OCI-LY7 (cell line): ENCODE measurements at regions not wholly inside any gene's neighbourhood (a gene's known extent, or its start where the extent isn't known, plus 50 kb on each side); places are given as distances from the start of the nearest gene placed in this dataset.

Experiments used
- BruUV-seq: library from RNA; stranded (reverse); fragments of 400-500 nt; replicated peaks from 2 replicates; lab custom pipeline; 2021; lab: Mats Ljungman, UMichigan
- CTCF ChIA-PET: fragments of 300-600 bp; sonication (Branson Sonifier 250); formaldehyde crosslinking; loops from one replicate; lab custom pipeline; 2022; ENCODE audit warnings: antibody characterized with exemption; ENCODE audit not compliant: unreplicated experiment; lab: Charles Lee
- POLR2A ChIA-PET: fragments of 300-600 bp; sonication (Branson Sonifier 250); formaldehyde crosslinking; loops from one replicate; lab custom pipeline; 2022; ENCODE audit warnings: antibody characterized with exemption; lab: Charles Lee
- DNase-seq: peaks from one replicate; pipeline ENCODE4 v3.0.0-alpha.2; 2015; ENCODE audit warnings: low spot score
- H2AFZ ChIP-seq: fragments of 200-600 bp; sonication (generic), shearing (Covaris generic); 2 replicates; pipeline ENCODE4 v1.6.1; 2014; ENCODE audit warnings: mild to moderate bottlenecking, antibody characterized with exemption, low read length, moderate library complexity
- H3K27ac ChIP-seq: fragments of 200-600 bp; sonication (generic); 2 replicates; pipeline ENCODE4 v1.5.1; 2014; ENCODE audit warnings: mixed run types, low read depth, mild to moderate bottlenecking, moderate library complexity, low read length, inconsistent platforms; ENCODE audit not compliant: poor library complexity, severe bottlenecking
- H3K36me3 ChIP-seq: fragments of 200-600 bp; sonication (generic); 2 replicates; pipeline ENCODE4 v1.6.1; 2014; ENCODE audit warnings: mild to moderate bottlenecking, antibody characterized with exemption, low read length, moderate library complexity, mixed read lengths; ENCODE audit not compliant: insufficient read depth
- H3K4me1 ChIP-seq: fragments of 200-600 bp; sonication (generic); 2 replicates; pipeline ENCODE4 v1.5.1; 2014; ENCODE audit warnings: mild to moderate bottlenecking, low read length; ENCODE audit not compliant: insufficient read depth, poor library complexity, severe bottlenecking
- H3K4me2 ChIP-seq: fragments of 200-600 bp; sonication (generic); 2 replicates; pipeline ENCODE4 v1.6.1; 2014; ENCODE audit warnings: mild to moderate bottlenecking, low read length
- H3K4me3 ChIP-seq: fragments of 200-600 bp; sonication (generic); 2 replicates; pipeline ENCODE4 v1.5.1; 2014; ENCODE audit warnings: mild to moderate bottlenecking, low read depth, low read length; ENCODE audit not compliant: poor library complexity, severe bottlenecking
- H3K79me2 ChIP-seq: fragments of 200-600 bp; sonication (generic); 2 replicates; pipeline ENCODE4 v1.6.1; 2016; ENCODE audit warnings: low read depth, mild to moderate bottlenecking, low read length, moderate library complexity, mixed read lengths; ENCODE audit not compliant: insufficient read depth
- H3K9me2 ChIP-seq: fragments of 200-600 bp; sonication (generic); 2 replicates; pipeline ENCODE4 v1.6.1; 2016; ENCODE audit warnings: mild to moderate bottlenecking, low read length, mixed read lengths; ENCODE audit not compliant: insufficient read depth
- H3K9me3 ChIP-seq: fragments of 200-600 bp; sonication (generic); 2 replicates; pipeline ENCODE4 v1.6.1; 2014; ENCODE audit warnings: mild to moderate bottlenecking, mixed run types, low read length, mixed read lengths
- H4K20me1 ChIP-seq: fragments of 200-600 bp; sonication (generic); 2 replicates; pipeline ENCODE4 v1.6.1; 2014; ENCODE audit warnings: mild to moderate bottlenecking, antibody characterized with exemption, low read length, moderate library complexity, mixed read lengths; ENCODE audit not compliant: insufficient read depth
- EZH2phosphoT487 ChIP-seq: fragments of 200-600 bp; sonication (generic); IDR thresholded peaks from 2 replicates; pipeline ENCODE4 v1.6.1; 2018; ENCODE audit warnings: low read depth, borderline replicate concordance, mild to moderate bottlenecking, mixed run types, antibody characterized with exemption, low read length, moderate library complexity, mixed read lengths
- intact Hi-C: fragments of 100-400 bp; cut with micrococcal nuclease; formaldehyde crosslinking; loops from one replicate; pipeline ENCODE4 v1.10.0; 2022; ENCODE audit not compliant: unreplicated experiment
- TF ChIP-seq, protein P1 (sequence below): fragments of 200-600 bp; sonication (generic); conservative IDR thresholded peaks from 2 replicates; pipeline ENCODE4 v1.5.1; 2014; ENCODE audit warnings: mild to moderate bottlenecking, antibody characterized with exemption, low read length, moderate library complexity, mixed read lengths

DNA sequence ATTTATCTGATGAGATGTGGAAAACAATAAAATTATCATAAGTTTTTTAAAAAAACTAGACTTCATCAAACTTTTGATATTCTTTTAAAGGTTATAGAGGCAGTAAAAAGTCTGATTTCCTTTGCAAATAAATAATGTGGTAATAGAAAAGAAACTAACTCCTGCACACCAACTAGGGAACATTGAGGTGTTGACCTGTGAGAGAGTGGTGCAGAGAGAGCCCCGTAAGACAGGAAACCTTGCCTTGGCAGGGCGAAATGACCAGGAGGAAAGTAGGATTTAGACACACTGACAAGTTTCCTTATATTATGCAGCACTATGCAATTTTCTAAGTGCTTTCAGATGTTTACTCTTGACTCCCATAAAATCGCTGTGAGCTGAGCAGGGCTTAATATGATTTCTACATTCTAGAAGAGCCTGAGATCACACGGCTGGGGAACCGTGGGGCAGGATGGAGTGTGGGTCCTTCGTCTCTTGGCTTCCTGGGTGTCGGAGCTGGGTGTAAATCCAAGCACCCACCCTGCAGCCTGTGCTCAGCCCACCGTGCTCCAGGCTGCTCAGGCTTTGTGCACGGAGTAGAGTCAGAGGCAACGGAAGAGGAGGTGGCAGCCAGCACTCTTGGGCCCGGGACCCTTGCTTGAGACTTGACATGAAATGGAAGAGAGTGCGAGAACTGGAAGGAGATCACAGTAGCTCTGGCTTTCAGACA, 61.3 kb upstream of the FOXQ1 start:
- no TSS peak for BruUV-seq

DNA sequence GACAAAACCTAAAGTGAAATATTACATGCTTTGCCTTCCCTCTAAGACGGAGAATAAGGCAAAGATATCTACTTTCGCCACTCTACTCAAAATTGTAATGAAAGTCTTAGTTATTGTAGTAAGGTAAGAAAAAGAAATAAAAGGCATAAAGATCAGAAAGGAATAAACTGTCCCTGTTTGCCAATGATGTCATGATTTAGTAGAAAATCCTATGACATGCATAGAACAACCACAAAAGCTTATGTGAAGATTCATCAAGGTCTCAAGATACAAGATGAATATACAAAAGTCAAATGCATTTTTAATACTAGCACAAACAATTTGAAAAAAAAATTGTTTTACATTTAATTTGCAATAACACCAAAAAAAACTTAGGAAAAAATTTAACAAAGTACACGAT, 64.0 kb upstream of the FOXQ1 start:
- Histone ChIP-seq H3K27ac (no peak overlapping the region), H3K79me2 (no peaks in the 10 kb centered on the region), H3K9me3 (no peaks in the 10 kb centered on the region), H3K36me3 (no peaks in the 10 kb centered on the region), H3K4me3 (no peak overlapping the region), H3K9me2 (no peaks in the 10 kb centered on the region), H2AFZ (no peak overlapping the region), H3K4me1 (no peaks in the 10 kb centered on the region), H4K20me1 (no peaks in the 10 kb centered on the region), H3K4me2 (no peak overlapping the region)
- TF ChIP-seq EZH2phosphoT487: no peak
- TF ChIP-seq, protein P1, sequence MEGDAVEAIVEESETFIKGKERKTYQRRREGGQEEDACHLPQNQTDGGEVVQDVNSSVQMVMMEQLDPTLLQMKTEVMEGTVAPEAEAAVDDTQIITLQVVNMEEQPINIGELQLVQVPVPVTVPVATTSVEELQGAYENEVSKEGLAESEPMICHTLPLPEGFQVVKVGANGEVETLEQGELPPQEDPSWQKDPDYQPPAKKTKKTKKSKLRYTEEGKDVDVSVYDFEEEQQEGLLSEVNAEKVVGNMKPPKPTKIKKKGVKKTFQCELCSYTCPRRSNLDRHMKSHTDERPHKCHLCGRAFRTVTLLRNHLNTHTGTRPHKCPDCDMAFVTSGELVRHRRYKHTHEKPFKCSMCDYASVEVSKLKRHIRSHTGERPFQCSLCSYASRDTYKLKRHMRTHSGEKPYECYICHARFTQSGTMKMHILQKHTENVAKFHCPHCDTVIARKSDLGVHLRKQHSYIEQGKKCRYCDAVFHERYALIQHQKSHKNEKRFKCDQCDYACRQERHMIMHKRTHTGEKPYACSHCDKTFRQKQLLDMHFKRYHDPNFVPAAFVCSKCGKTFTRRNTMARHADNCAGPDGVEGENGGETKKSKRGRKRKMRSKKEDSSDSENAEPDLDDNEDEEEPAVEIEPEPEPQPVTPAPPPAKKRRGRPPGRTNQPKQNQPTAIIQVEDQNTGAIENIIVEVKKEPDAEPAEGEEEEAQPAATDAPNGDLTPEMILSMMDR: no peak
- DNase-seq: no peak
- intact Hi-C loops: no loop called here
- POLR2A ChIA-PET: no interaction called here
- CTCF ChIA-PET: no interaction called here
- no TSS peak for BruUV-seq

More for the DNA sequence above, 61.3 kb upstream of the FOXQ1 start:
- TF ChIP-seq, protein P1: no peak
- TF ChIP-seq EZH2phosphoT487: no peak
- H4K20me1 ChIP-seq: no peaks in the 10 kb centered on the region
- no peak for DNase-seq
- no peak overlapping the region for H3K4me2 ChIP-seq
- no peak overlapping the region for H3K27ac ChIP-seq
- no peak overlapping the region for H2AFZ ChIP-seq
- intact Hi-C loops: no loop called here
- no peaks in the 10 kb centered on the region for H3K9me2 ChIP-seq
- no peaks in the 10 kb centered on the region for H3K79me2 ChIP-seq
- no peaks in the 10 kb centered on the region for H3K4me1 ChIP-seq
- POLR2A ChIA-PET: no interaction called here
- CTCF ChIA-PET: no interaction called here
- no peak overlapping the region for H3K4me3 ChIP-seq
- no peaks in the 10 kb centered on the region for H3K9me3 ChIP-seq
- no peaks in the 10 kb centered on the region for H3K36me3 ChIP-seq

GRCh38 chr6:1247056-1247455, 64.8 kb upstream of the FOXQ1 start:
- no peak for TF ChIP-seq EZH2phosphoT487
- TF ChIP-seq, protein P1: no peak
- H3K4me1 ChIP-seq: no peaks in the 10 kb centered on the region
- H3K36me3 ChIP-seq: no peaks in the 10 kb centered on the region
- DNase-seq: no peak
- no peak overlapping the region for H3K4me3 ChIP-seq
- no peak overlapping the region for H2AFZ ChIP-seq
- ChIA-PET POLR2A (no interaction called here), CTCF (no interaction called here)
- H3K9me3 ChIP-seq: no peaks in the 10 kb centered on the region
- H3K9me2 ChIP-seq: no peaks in the 10 kb centered on the region
- no peaks in the 10 kb centered on the region for H3K79me2 ChIP-seq
- no peak overlapping the region for H3K4me2 ChIP-seq
- intact Hi-C loops: no loop called here
- H3K27ac ChIP-seq: no peak overlapping the region
- no peaks in the 10 kb centered on the region for H4K20me1 ChIP-seq
- no TSS peak for BruUV-seq
